ENCODE measurements at regions not wholly inside any gene's neighbourhood (a gene's known extent, or its start where the extent isn't known, plus 50 kb on each side); places are given as distances from the start of the nearest gene placed in this dataset.

GRCh38 chr2:18706001-18706400, 116.6 kb upstream of the NT5C1B start:
- TF ChIP-seq, protein P1, sequence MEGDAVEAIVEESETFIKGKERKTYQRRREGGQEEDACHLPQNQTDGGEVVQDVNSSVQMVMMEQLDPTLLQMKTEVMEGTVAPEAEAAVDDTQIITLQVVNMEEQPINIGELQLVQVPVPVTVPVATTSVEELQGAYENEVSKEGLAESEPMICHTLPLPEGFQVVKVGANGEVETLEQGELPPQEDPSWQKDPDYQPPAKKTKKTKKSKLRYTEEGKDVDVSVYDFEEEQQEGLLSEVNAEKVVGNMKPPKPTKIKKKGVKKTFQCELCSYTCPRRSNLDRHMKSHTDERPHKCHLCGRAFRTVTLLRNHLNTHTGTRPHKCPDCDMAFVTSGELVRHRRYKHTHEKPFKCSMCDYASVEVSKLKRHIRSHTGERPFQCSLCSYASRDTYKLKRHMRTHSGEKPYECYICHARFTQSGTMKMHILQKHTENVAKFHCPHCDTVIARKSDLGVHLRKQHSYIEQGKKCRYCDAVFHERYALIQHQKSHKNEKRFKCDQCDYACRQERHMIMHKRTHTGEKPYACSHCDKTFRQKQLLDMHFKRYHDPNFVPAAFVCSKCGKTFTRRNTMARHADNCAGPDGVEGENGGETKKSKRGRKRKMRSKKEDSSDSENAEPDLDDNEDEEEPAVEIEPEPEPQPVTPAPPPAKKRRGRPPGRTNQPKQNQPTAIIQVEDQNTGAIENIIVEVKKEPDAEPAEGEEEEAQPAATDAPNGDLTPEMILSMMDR (IDR thresholded peaks at IDR 0.05) = no peak
- no peak for TF ChIP-seq POLR2A (IDR thresholded peaks at IDR 0.05)

Data from upper lobe of left lung (tissue), 4 donors.